ENCODE measurements at regions not wholly inside any gene's neighbourhood (a gene's known extent, or its start where the extent isn't known, plus 50 kb on each side); places are given as distances from the start of the nearest gene placed in this dataset.

DNA sequence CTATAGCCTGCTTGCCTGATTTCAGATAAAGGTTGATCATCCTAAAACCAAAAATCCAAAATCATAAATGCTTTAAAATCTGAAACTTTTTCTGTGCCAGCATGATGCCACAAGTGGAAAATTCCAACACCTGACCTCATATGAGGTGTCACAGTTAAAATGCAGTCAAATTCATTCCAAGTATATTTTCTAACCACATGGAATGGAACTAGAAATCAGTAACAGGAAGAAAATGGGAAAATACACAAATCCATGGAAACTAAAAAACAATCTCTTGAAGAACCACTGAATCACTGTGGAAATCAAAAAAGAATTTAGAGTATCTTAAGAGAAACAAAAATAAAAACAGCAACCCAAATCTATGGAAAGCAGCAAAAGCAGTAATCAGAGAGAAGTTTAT is 297.5 kb upstream of the COX7C start:
- no peak for TF ChIP-seq POLR2AphosphoS5 (IDR thresholded peaks at IDR 0.05)
- TF ChIP-seq, protein P1, sequence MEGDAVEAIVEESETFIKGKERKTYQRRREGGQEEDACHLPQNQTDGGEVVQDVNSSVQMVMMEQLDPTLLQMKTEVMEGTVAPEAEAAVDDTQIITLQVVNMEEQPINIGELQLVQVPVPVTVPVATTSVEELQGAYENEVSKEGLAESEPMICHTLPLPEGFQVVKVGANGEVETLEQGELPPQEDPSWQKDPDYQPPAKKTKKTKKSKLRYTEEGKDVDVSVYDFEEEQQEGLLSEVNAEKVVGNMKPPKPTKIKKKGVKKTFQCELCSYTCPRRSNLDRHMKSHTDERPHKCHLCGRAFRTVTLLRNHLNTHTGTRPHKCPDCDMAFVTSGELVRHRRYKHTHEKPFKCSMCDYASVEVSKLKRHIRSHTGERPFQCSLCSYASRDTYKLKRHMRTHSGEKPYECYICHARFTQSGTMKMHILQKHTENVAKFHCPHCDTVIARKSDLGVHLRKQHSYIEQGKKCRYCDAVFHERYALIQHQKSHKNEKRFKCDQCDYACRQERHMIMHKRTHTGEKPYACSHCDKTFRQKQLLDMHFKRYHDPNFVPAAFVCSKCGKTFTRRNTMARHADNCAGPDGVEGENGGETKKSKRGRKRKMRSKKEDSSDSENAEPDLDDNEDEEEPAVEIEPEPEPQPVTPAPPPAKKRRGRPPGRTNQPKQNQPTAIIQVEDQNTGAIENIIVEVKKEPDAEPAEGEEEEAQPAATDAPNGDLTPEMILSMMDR (IDR thresholded peaks at IDR 0.05) = no peak
- no peak for TF ChIP-seq EP300 (IDR thresholded peaks at IDR 0.05; ENCODE audit: low read depth)

All from transverse colon (tissue), 4 donors.